K562 (cell line): ENCODE measurements at regions not wholly inside any gene's neighbourhood (a gene's known extent, or its start where the extent isn't known, plus 50 kb on each side); places are given as distances from the start of the nearest gene placed in this dataset.

ENCODE experiments used
- MLX ChIP-seq, 2 experiments: fragments of 450-650 bp in 1 of 2; sonication (generic) in 1 of 2; formaldehyde crosslinking; conservative IDR thresholded peaks; 2 replicates each; pipeline versions ENCODE4 v1.4.0 to v1.8.1; 2020 to 2022; ENCODE audit warnings: mild to moderate bottlenecking in 1 of 2, missing genetic modification reagents in 1 of 2
- MTA2 ChIP-seq: fragments of 450-650 bp; IDR thresholded peaks from 2 replicates; pipeline ENCODE4 v1.6.1; 2016; ENCODE audit warnings: low read depth

DNA sequence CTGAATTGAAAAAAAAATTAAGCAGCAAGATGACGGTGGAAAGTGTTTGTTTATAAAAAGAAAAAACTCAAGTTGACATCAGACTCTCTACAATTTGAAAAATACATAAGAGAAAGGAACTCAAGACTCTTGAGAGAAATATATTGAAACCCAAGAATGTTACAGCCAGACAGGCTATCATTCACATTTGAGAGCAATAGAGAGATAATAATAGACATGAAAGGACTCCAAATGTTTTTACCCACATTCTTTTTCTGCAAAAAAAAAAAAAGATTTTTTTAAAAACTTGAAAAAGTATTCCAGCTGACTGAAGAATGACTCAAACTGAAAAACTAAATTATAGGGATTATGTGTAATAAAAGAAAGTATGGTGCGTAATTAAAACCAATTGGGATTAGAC lies 532.4 kb downstream of the INHBA start:
- TF ChIP-seq MTA2 (no peak), MLX (CRISPR knock-in tag; conservative IDR thresholded peaks at IDR 0.05) (no peak)
